Lower lobe of right lung (tissue), 2 donors: ENCODE measurements at regions not wholly inside any gene's neighbourhood (a gene's known extent, or its start where the extent isn't known, plus 50 kb on each side); places are given as distances from the start of the nearest gene placed in this dataset.
"Not testable (repeated sequence)": the region's sequence is repeated elsewhere in the genome, so short reads cannot be mapped to it uniquely, and the experiment has no call there.

Experiments
- ATAC-seq, 2 donors: fragments of 200-7000 bp; cut with Tn5 transposase; one replicate each; pipeline ENCODE4 v1.9.1; 2020 to 2022; ENCODE audit warnings: mild to moderate bottlenecking in 2 of 2, moderate library complexity in 2 of 2
- DNase-seq: peaks from one replicate; pipeline ENCODE4 v3.0.0-alpha.2; 2020
- H3K27ac ChIP-seq: fragments of 200-600 bp; one replicate; pipeline ENCODE4 v1.8.0; 2022
- H3K27me3 ChIP-seq: fragments of 200-600 bp; one replicate; pipeline ENCODE4 v1.8.0; 2022; ENCODE audit warnings: low read depth
- H3K36me3 ChIP-seq: fragments of 200-600 bp; one replicate; pipeline ENCODE4 v1.8.0; 2022; ENCODE audit warnings: mild to moderate bottlenecking
- H3K4me1 ChIP-seq: fragments of 200-600 bp; one replicate; pipeline ENCODE4 v1.8.0; 2022
- H3K4me3 ChIP-seq: fragments of 200-600 bp; one replicate; pipeline ENCODE4 v1.8.0; 2022; ENCODE audit warnings: mild to moderate bottlenecking
- H3K9me3 ChIP-seq: fragments of 200-600 bp; one replicate; pipeline ENCODE4 v1.8.0; 2022
- CTCF ChIP-seq: fragments of 200-600 bp; IDR thresholded peaks from one replicate; pipeline ENCODE4 v1.8.0; 2022; ENCODE audit warnings: antibody characterized with exemption, mild to moderate bottlenecking
- intact Hi-C: fragments of 100-400 bp; cut with DNase I; formaldehyde crosslinking; loops from one replicate; pipeline ENCODE4 v1.11.0; 2022
- donor health status: DM: no; HTN: yes; CAD: no; lungs with severe emphysema.

DNA sequence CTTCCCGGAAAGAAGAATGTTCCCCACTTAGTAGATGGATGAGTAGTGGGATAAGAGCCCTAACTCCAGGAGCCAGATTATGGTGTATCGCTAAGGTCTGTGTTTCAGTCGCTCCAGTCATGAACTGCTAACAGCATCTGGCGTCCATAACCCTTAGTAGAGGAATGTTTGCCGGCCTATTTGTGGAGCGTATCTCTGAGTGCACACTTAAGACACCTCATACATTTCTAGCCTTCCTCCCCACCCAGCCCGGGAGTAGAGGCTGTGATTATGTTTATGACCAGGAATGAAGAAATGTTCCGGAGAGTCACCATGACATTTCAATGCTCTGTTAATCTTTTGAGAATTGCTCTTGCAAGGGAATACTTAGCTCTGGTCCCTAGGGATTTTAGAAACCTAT is 251.1 kb upstream of the SOX4 start:
- H3K4me3 ChIP-seq, result no peak overlapping the region
- H3K27me3 ChIP-seq, result no peaks in the 10 kb centered on the region
- ATAC-seq, result peak; percentile 95 to 98
- intact Hi-C loops, result no loop called here
- H3K27ac ChIP-seq, result peak overlapping the region; percentile 53
- no peaks in the 10 kb centered on the region for H3K9me3 ChIP-seq
- DNase-seq, result no peak
- H3K4me1 ChIP-seq, result peaks cover 18% of the 10 kb centered on the region
- TF ChIP-seq CTCF, result no peak
- H3K36me3 ChIP-seq, result no peaks in the 10 kb centered on the region

- H3K9me3 ChIP-seq, H3K4me3 ChIP-seq, H3K36me3 ChIP-seq, H3K27me3 ChIP-seq, intact Hi-C loops, H3K27ac ChIP-seq, DNase-seq, ATAC-seq: not testable (repeated sequence)
- peaks cover 18% of the 10 kb centered on the region for H3K4me1 ChIP-seq
These were observed 247.8 kb upstream of the SOX4 start for GRCh38 chr6:21345704-21346103.

DNA sequence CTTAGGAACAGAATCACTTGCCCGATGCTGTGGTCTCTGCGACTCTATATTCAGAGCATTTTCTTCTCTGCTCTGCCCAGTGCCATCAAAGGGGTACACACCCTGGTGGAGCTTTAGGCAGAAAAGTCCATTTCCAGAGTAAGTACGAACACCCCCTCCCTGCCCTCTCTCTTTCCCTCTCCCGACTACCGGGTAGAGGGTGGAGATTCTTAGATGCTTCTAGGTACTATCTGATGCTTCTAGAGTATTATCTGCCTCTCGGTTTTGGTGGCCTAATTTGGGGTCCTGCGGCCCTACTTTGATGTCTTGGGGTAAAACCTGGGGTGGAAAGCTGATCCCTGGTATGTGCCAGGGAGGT is 245.4 kb upstream of the SOX4 start:
- no peak overlapping the region for H3K27ac ChIP-seq
- H3K4me3 ChIP-seq, result no peak overlapping the region
- H3K36me3 ChIP-seq, result no peaks in the 10 kb centered on the region
- intact Hi-C loops, result no loop called here
- no peak for TF ChIP-seq CTCF
- DNase-seq, result no peak
- no peak for ATAC-seq
- H3K27me3 ChIP-seq, result no peaks in the 10 kb centered on the region
- H3K9me3 ChIP-seq, result no peaks in the 10 kb centered on the region
- no peaks in the 10 kb centered on the region for H3K4me1 ChIP-seq

- DNase-seq (peak; percentile 53), ATAC-seq (peak; percentile 79 to 85)
- no peak for TF ChIP-seq CTCF
- Histone ChIP-seq H3K9me3 (no peaks in the 10 kb centered on the region), H3K27me3 (no peaks in the 10 kb centered on the region), H3K4me3 (no peak overlapping the region), H3K4me1 (no peaks in the 10 kb centered on the region), H3K27ac (no peak overlapping the region), H3K36me3 (no peaks in the 10 kb centered on the region)
- intact Hi-C loops, result no loop called here
These were observed 244.9 kb upstream of the SOX4 start for GRCh38 chr6:21348504-21349195.

GRCh38 chr6:21349834-21350233 is 243.7 kb upstream of the SOX4 start:
- DNase-seq, result no peak
- no peaks in the 10 kb centered on the region for H3K27me3 ChIP-seq
- TF ChIP-seq CTCF, result no peak
- no peaks in the 10 kb centered on the region for H3K36me3 ChIP-seq
- H3K4me3 ChIP-seq, result no peak overlapping the region
- no peak for ATAC-seq
- H3K4me1 ChIP-seq, result no peaks in the 10 kb centered on the region
- no peaks in the 10 kb centered on the region for H3K9me3 ChIP-seq
- intact Hi-C loops, result no loop called here
- H3K27ac ChIP-seq, result no peak overlapping the region

GRCh38 chr6:21350926-21351325 is 242.6 kb upstream of the SOX4 start:
- Histone ChIP-seq H3K36me3 (no peaks in the 10 kb centered on the region), H3K9me3 (no peaks in the 10 kb centered on the region), H3K27ac (no peak overlapping the region), H3K4me1 (no peaks in the 10 kb centered on the region), H3K4me3 (no peak overlapping the region), H3K27me3 (no peaks in the 10 kb centered on the region)
- DNase-seq, result no peak
- intact Hi-C loops, result no loop called here
- TF ChIP-seq CTCF, result no peak
- ATAC-seq, result no peak
